ENCODE measurements at regions not wholly inside any gene's neighbourhood (a gene's known extent, or its start where the extent isn't known, plus 50 kb on each side); places are given as distances from the start of the nearest gene placed in this dataset.

- DNase-seq: no peak
Observed at GRCh38 chr13:85445534-85445933, 353.7 kb downstream of the SLITRK6 start.

DNA sequence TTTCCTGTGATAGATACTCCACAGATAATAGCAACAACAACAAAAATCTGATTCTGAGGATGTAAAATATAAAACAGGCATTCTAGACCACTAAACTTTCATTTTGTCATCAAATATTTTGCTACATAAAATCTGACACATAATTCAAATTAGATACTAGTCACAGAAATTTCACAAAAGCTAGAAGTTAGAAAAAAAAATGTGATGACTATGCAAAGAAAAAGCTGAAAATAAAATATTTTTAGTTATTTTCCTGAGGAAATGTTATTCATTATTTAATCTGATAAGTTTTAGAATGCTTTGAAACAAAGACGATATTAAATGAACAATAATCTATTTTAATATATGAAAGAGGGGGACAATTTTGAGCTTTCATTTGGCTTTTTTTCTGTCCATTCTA is 357.2 kb downstream of the SLITRK6 start:
- DNase-seq: no peak

DNA sequence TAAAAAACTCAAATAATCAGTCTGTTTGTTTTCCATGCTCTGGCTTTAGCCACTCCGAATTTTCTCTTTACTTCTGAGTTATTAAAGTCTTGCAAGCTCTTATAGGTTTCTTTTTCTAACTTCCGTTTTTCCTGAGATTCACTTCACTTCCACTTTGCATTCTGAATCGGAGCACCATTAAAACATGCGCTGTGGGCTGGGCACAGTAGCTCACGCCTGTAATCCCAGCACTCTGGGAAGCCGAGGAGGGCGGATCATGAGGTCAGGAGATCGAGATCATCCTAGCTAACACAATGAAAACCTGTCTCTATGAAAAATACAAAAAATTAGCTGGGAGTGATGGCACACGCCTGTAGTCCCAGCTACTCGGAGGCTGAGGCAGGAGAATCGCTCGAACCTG is 357.9 kb downstream of the SLITRK6 start:
- DNase-seq: no peak

DNA sequence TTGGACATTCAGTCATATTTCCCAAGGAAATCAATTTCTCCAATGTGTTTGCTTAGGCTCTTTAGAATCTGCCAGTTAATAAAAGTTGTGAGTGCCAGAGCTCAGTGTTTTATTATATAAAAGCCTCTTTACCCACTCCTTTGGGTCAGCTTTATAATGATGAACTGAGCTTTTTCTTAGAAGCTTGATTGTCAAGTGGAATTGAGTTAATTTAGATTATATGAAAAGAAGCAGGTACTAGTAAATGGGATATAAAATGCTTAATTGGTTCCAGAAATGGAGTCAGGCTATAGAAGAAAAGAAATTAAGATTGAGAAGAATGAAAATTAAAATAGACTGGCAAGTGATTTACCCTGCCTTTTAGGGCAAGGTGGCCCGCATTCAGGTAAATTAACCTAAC is 363.2 kb downstream of the SLITRK6 start:
- no peak for DNase-seq

DNA sequence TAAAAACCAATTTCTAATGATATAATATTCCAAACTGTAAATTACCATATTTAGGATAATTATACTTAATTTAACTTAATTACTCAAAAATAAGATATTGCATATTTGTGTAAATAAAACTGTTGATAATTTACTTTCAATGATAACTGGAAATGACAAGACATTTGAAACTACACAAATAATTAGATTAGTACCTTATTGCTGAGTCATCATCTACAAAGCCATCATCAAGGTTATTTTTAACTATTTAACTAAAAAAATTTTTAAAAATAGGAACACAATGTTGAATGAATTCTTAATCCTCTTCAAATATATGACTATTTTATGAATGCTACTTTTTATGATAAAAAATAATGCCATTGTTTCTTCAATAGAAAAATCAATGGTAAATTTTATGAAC is 364.3 kb downstream of the SLITRK6 start:
- no peak for DNase-seq

DNA sequence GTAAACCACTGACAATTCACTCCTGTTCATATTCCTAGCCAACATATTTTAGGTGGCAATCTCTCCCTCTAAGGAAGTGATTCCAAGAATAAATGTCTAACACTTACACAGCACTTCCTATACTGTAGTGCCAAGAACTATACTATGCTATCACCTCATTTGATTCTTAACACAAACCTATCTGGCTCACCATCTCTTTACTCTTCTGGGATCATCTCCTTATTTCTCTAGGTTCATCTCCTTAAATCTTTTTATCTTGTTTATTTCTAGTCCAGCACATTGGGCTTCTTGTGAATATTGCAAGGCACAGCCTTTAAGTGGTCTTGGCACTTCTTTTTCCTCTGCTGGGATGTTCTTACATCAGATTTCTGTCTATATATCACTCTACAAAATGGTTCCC is 366.3 kb downstream of the SLITRK6 start:
- no peak for DNase-seq

DNA sequence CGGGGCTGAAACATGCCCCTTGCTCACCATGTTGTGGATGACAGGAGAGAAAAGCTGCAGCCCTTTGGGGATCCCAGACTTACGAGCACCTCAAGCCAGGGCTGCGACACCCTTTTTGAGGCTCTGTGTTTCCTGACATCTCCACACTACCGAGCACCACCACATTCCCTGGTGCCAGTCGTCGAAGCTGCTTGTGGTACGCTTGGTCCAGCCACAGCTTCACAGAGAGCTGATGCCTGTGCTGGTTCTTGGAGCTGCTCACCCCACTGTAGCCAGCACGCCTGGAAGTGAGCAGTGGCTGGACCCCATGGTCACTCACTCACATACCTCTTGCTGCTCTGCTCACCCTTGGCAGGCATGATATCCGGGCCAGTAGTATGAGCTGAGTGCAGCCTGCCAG is 367.5 kb downstream of the SLITRK6 start:
- DNase-seq: no peak

- no peak for DNase-seq
Observed at GRCh38 chr13:85430216-85430794, 368.9 kb downstream of the SLITRK6 start.

DNA sequence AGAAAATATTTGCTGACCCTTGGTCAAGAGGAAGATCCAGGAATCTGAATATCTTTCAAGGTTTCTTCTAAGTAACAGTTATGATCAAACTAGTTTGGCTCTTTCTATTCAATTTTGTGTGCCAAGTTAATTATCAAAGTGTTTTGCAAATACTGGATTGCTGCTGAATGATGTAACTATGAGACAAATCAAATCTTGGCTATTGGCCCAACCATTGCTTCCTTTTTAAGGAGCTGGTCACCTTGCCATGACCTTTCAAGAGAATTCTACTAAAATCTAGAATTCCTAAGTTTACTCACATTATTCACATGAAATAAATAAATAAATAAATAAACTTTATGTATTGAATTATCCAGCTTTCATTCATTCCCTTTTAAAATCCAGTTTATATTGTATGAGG is 371.8 kb downstream of the SLITRK6 start:
- DNase-seq: no peak

DNA sequence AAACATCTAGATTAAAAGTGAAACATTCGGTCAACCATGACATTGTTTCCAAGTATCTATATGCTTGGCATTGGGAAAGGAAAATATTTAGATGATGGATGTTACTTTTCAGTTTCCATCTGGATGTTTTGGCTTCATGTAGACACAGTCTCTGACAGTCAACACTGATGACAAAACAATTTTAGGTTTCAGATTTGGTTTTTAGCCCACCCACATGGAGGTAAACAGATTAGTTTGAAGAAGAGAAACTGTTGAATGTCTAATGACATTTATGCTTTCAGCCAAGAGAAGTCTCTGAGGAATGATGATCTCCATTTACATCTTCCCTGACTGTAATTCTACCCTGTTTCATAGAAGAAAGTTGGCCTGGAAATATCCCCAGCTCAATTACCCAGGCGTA is 379.1 kb downstream of the SLITRK6 start:
- DNase-seq: no peak

DNA sequence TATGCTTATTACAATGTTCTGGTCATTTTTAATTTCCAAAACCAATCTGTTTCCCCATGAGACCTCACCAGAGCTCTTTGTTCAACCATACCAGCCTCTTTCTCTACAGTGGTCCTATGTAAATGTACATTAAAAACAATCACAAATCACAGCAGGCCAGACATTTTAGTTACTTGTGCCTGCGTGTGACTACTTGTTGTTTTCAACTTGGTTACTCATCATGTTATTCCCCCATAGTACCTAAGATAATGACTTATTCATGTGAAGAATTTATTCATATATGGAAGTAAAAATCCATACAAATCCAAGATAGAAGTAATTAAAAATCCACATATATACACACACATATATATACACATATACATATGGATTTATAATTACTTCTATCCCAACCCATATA is 379.6 kb downstream of the SLITRK6 start:
- DNase-seq: no peak

DNA sequence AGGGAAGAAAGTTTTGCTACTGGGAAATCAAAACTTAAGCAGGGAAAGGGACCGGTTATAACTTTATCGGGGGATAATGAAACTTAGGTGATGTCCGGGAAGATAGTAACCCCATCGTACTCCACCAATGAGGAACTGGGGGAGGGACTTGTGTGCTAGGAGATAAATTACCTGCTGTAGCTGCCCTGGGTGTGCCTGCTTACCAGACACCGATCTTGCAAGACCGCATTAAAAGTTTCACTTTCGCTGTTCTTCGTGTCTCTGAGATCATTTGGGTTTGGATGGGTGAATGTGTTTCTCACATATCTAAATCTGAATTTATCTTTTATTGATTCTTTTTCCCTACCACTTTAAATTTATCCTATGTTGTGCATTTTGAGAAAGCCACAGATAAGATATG is 381.4 kb downstream of the SLITRK6 start:
- no peak for DNase-seq

GRCh38 chr13:85413664-85414063 is 385.6 kb downstream of the SLITRK6 start:
- no peak for DNase-seq

- DNase-seq: no peak
Observed at GRCh38 chr13:85412448-85412847, 386.8 kb downstream of the SLITRK6 start.

GRCh38 chr13:85411591-85411990 is 387.6 kb downstream of the SLITRK6 start:
- DNase-seq: no peak

DNA sequence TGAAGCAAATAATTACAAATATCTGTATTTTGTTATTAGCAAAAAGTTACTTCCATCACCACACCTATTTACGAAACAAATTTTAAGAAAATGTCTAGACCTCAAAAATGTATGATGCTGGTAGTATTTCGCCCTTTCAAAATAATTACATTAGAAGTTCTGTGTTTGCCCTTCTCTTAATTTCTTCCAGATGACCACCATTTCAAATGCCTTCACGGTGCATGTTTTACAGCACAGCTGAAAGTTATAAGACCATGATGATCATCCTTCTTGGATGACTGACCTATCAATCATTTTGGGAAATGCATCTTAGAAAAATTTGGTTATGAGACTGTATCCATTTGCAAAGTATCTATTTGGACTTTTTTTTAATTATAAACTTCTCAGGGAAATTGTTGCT is 390.8 kb downstream of the SLITRK6 start:
- DNase-seq: no peak

DNA sequence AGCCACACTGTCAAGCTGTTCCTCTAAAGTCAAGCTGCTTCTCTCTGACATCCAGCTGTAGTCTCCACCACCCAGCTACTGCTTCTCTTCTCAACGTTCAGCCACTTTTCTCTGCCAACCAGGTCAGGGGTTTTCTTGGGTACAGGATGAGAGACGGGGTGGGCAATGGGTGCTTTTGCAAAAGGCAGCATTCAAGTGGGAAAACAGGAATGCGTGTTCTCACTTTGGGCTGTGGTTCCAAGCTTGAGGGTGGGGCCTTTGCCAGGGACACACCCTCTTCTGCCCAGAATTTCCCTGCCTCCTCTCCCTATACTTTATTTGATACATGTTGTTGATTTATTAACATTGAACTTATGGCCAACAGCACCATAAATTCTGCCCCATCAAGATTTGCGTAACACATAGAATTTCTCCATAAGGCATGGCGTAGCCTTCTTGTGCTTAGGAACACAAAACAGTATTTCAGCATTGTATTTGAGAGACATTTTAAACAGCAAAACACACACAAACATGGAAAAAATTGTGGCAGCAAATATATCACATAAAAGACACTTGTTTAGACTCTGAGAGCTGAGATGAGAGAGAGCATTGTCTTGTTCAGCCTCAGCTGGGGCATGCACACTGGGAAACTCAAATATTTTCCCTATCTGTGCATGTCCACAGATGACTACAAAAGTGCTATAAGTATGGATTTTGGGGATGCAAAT is 392.8 kb downstream of the SLITRK6 start:
- no peak for DNase-seq

DNA sequence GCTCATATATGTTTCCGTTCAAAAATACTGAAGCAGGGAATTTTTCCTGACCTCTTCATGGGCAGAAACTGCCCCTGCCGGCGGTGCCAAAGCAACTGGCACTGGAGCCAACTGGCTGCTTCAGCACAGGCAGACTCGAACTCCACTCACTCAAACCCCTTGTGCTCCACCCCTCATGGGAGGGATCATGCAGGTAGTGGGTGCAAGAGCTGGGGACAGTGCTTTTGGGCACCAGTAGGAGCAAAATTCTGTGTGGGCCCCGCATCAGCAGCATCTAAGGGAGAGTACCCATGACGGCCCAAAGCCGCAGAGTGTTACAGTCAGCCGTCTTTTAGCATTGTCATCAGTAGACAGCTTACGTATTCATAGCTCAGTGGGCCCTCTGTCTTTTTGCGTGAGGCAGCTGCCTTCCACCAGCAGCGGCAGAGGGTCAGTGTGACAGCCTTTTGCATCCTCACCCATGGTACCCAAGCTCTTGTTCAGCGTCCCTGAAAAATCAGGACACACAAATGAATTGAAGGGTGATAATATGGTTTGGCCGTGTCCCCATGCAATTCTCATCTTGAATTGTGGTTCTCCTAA is 393.8 kb downstream of the SLITRK6 start:
- no peak for DNase-seq

GRCh38 chr13:85386424-85386823 is 412.8 kb downstream of the SLITRK6 start:
- no peak for DNase-seq

DNA sequence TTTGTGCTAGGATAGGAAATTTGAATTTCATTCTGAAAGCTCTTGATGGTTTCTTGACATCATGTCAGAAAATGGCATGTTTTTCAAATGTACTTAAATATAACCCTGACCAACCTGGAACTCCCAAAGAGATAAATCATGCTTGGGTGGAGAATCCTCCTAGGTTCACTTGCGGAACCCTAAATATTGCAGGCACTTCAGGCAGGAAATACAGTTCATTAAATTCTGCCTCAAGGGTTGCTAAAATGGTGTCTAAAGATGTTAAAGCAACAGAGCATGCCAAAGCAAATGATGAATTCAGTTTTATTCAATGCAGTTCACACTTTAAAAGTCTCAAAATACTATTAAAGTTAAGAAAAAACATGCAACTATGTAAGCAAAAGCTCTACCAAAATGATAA is 415.9 kb downstream of the SLITRK6 start:
- DNase-seq: no peak

- DNase-seq: no peak
Observed at GRCh38 chr13:85381082-85381481, 418.1 kb downstream of the SLITRK6 start.

- no peak for DNase-seq
Observed at GRCh38 chr13:85379991-85380390, 419.2 kb downstream of the SLITRK6 start.

DNA sequence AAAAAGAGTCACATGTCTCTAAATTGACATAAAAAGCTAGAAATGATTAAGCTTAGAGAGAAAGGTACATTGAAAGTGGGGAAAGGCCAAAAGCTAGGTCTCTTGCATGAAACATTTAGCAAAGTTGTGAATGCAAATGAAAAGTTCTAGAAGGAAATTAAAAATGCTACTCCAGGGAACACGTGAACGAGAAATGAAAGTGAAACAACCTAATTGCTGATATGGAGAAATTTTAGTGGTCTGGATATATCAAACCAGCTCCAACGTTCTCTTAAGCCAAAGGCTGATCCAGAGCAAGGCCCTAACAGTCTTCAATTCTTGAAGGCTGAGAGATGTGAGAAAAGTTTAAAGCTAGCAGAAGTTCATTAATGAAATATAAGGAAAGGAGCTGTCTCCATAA is 419.8 kb downstream of the SLITRK6 start:
- DNase-seq: no peak

- no peak for DNase-seq
Observed at GRCh38 chr13:85377783-85378182, 421.4 kb downstream of the SLITRK6 start.

DNA sequence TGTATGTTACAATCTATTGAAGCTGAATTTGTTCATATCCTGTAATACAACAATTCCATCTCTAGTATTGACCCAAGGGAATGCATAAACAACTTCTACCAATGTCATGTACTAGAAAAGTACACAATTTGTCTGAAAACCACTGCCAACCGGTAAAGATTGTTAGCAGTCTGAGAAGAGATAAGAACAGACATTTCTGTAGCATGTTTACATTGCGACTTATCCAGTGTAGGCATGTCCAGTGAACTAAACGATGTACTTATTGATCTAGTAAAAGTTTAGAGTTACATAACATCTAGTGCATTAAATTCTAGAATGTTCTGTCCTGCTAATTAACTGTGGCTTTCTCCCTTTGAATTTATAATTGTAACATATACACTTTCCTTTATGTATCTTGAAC is 425.9 kb downstream of the SLITRK6 start:
- DNase-seq: no peak

All from NCI-H1694 (cell line).